GM18858 (cell line): ENCODE measurements at regions not wholly inside any gene's neighbourhood (a gene's known extent, or its start where the extent isn't known, plus 50 kb on each side); places are given as distances from the start of the nearest gene placed in this dataset.
A peak's percentile ranks its signal among the peaks of the same experiment; 100 is the strongest.

ENCODE experiments used
- ATAC-seq: cut with Tn5 transposase; IDR thresholded peaks from one replicate; pipeline ENCODE4 v1.9.1; 2021; ENCODE audit not compliant: unreplicated experiment

GRCh38 chr12:98182821-98183220 lies 332.6 kb upstream of the TMPO start:
- no peak for ATAC-seq

GRCh38 chr12:98185606-98186005 lies 329.8 kb upstream of the TMPO start:
- no peak for ATAC-seq

- no peak for ATAC-seq
Measured at GRCh38 chr12:98188650-98189077, 326.7 kb upstream of the TMPO start.

- ATAC-seq = no peak
Measured at GRCh38 chr12:98194591-98194990, 320.8 kb upstream of the TMPO start.

GRCh38 chr12:98198261-98198982 lies 317.0 kb upstream of the TMPO start:
- ATAC-seq = no peak

- no peak for ATAC-seq
Measured at GRCh38 chr12:98208816-98209215, 306.6 kb upstream of the TMPO start.

- no peak for ATAC-seq
Measured at GRCh38 chr12:98211909-98212695, 303.3 kb upstream of the TMPO start.

- ATAC-seq = no peak
Measured at GRCh38 chr12:98213556-98213955, 301.8 kb upstream of the TMPO start.

- ATAC-seq = no peak
Measured at GRCh38 chr12:98217257-98217656, 298.1 kb upstream of the TMPO start.

GRCh38 chr12:98220636-98221035 lies 294.8 kb upstream of the TMPO start:
- ATAC-seq = no peak

GRCh38 chr12:98221243-98221808 lies 294.1 kb upstream of the TMPO start:
- ATAC-seq = no peak

- no peak for ATAC-seq
Measured at GRCh38 chr12:98222135-98222534, 293.3 kb upstream of the TMPO start.

GRCh38 chr12:98224584-98225221 lies 290.7 kb upstream of the TMPO start:
- peak; percentile 81 for ATAC-seq

- ATAC-seq = no peak
Measured at GRCh38 chr12:98227162-98227561, 288.2 kb upstream of the TMPO start.

GRCh38 chr12:98228683-98229539 lies 286.5 kb upstream of the TMPO start:
- ATAC-seq = no peak

- ATAC-seq = no peak
Measured at GRCh38 chr12:98229540-98229924, 285.9 kb upstream of the TMPO start.

GRCh38 chr12:98232753-98233390 lies 282.5 kb upstream of the TMPO start:
- ATAC-seq = no peak

- no peak for ATAC-seq
Measured at GRCh38 chr12:98235301-98235700, 280.1 kb upstream of the TMPO start.

GRCh38 chr12:98238515-98239130 lies 276.8 kb upstream of the TMPO start:
- ATAC-seq = no peak

- ATAC-seq = no peak
Measured at GRCh38 chr12:98243190-98243589, 272.2 kb upstream of the TMPO start.
